H9 (cell line): ENCODE measurements at regions not wholly inside any gene's neighbourhood (a gene's known extent, or its start where the extent isn't known, plus 50 kb on each side); places are given as distances from the start of the nearest gene placed in this dataset.

Experiments
- DNase-seq: peaks from one replicate; pipeline ENCODE4 v3.0.0-alpha.2; 2017
- H2AFZ ChIP-seq: one replicate; pipeline ENCODE4 v1.6.1; 2013; ENCODE audit warnings: mild to moderate bottlenecking, low read length, control low read depth, moderate library complexity
- H2AK5ac ChIP-seq: 2 replicates; pipeline ENCODE4 v1.6.1; 2013; ENCODE audit warnings: low read length, control low read depth, mixed read lengths; ENCODE audit not compliant: insufficient read length
- H2BK120ac ChIP-seq: one replicate; pipeline ENCODE4 v1.6.1; 2013; ENCODE audit warnings: low read depth, mild to moderate bottlenecking, low read length, control low read depth, inconsistent platforms; ENCODE audit not compliant: poor library complexity, severe bottlenecking
- H2BK12ac ChIP-seq: 2 replicates; pipeline ENCODE4 v1.6.1; 2013; ENCODE audit warnings: low read length, control low read depth, mixed read lengths, low read depth; ENCODE audit not compliant: insufficient read length
- H2BK15ac ChIP-seq: 2 replicates; pipeline ENCODE4 v1.6.1; 2013; ENCODE audit warnings: low read depth, low read length, control low read depth
- H2BK20ac ChIP-seq: one replicate; pipeline ENCODE4 v1.6.1; 2013; ENCODE audit warnings: low read depth, mild to moderate bottlenecking, low read length, control low read depth, inconsistent platforms; ENCODE audit not compliant: poor library complexity, severe bottlenecking
- H2BK5ac ChIP-seq: 2 replicates; pipeline ENCODE4 v1.6.1; 2013; ENCODE audit warnings: low read length, control low read depth, mixed read lengths; ENCODE audit not compliant: insufficient read length
- H3K14ac ChIP-seq: 2 replicates; pipeline ENCODE4 v1.6.1; 2013; ENCODE audit warnings: low read length, control low read depth; ENCODE audit not compliant: insufficient read depth
- H3K18ac ChIP-seq: 2 replicates; pipeline ENCODE4 v1.6.1; 2013; ENCODE audit warnings: low read depth, mild to moderate bottlenecking, mixed read lengths, low read length, control low read depth; ENCODE audit not compliant: insufficient read length
- H3K23ac ChIP-seq: 2 replicates; pipeline ENCODE4 v1.6.1; 2013; ENCODE audit warnings: low read length, control low read depth, mixed read lengths, low read depth; ENCODE audit not compliant: insufficient read length
- H3K23me2 ChIP-seq: 2 replicates; pipeline ENCODE4 v1.6.1; 2013; ENCODE audit warnings: low read depth, mild to moderate bottlenecking, mixed read lengths, low read length, control low read depth; ENCODE audit not compliant: insufficient read length, poor library complexity, severe bottlenecking
- H3K27ac ChIP-seq: 2 replicates; pipeline ENCODE4 v1.5.1; 2013; ENCODE audit warnings: low read length, control low read depth, mixed read lengths, low read depth; ENCODE audit not compliant: insufficient read length
- H3K27me3 ChIP-seq: 2 replicates; pipeline ENCODE4 v1.6.1; 2013; ENCODE audit warnings: low read length, control low read depth, inconsistent platforms; ENCODE audit not compliant: insufficient read depth
- H3K4ac ChIP-seq: 2 replicates; pipeline ENCODE4 v1.6.1; 2013; ENCODE audit warnings: low read depth, mild to moderate bottlenecking, control low read depth, inconsistent platforms, low read length, moderate library complexity
- H3K4me1 ChIP-seq: 2 replicates; pipeline ENCODE4 v1.6.1; 2013; ENCODE audit warnings: low read length, control low read depth, inconsistent platforms; ENCODE audit not compliant: insufficient read depth
- H3K4me2 ChIP-seq: 2 replicates; pipeline ENCODE4 v1.6.1; 2013; ENCODE audit warnings: low read length, control low read depth, mixed read lengths; ENCODE audit not compliant: insufficient read length, insufficient read depth
- H3K56ac ChIP-seq: 2 replicates; pipeline ENCODE4 v1.6.1; 2013; ENCODE audit warnings: low read depth, mild to moderate bottlenecking, mixed read lengths, low read length, control low read depth; ENCODE audit not compliant: insufficient read length
- H3K79me1 ChIP-seq: 2 replicates; pipeline ENCODE4 v1.6.1; 2013; ENCODE audit warnings: low read depth, mild to moderate bottlenecking, moderate library complexity, low read length, control low read depth, inconsistent platforms; ENCODE audit not compliant: insufficient read depth, poor library complexity, severe bottlenecking
- H3K79me2 ChIP-seq: 2 replicates; pipeline ENCODE4 v1.6.1; 2013; ENCODE audit warnings: low read length, control low read depth, inconsistent platforms; ENCODE audit not compliant: insufficient read depth
- H3K9ac ChIP-seq: 2 replicates; pipeline ENCODE4 v1.6.1; 2013; ENCODE audit warnings: low read length, control low read depth, mixed read lengths; ENCODE audit not compliant: insufficient read length; ENCODE audit errors: extremely low read depth
- H3K9me3 ChIP-seq: one replicate; pipeline ENCODE4 v1.6.1; 2013; ENCODE audit warnings: low read depth, low read length, inconsistent platforms; ENCODE audit not compliant: control insufficient read depth
- H3T11ph ChIP-seq: one replicate; pipeline ENCODE4 v1.6.1; 2013; ENCODE audit warnings: mild to moderate bottlenecking, low read length, control low read depth, inconsistent platforms
- H4K20me1 ChIP-seq: one replicate; pipeline ENCODE4 v1.6.1; 2013; ENCODE audit not compliant: control insufficient read depth, insufficient read length, insufficient read depth
- H4K5ac ChIP-seq: 2 replicates; pipeline ENCODE4 v1.6.1; 2013; ENCODE audit warnings: low read depth, mild to moderate bottlenecking, mixed read lengths, low read length, control low read depth; ENCODE audit not compliant: insufficient read length
- H4K8ac ChIP-seq: replicated peaks from 2 replicates; pipeline ENCODE4 v1.6.1; 2013; ENCODE audit warnings: low read length, control low read depth, mixed read lengths, low read depth; ENCODE audit not compliant: insufficient read length
- H4K91ac ChIP-seq: 2 replicates; pipeline ENCODE4 v1.6.1; 2013; ENCODE audit warnings: low read depth, mild to moderate bottlenecking, moderate library complexity, mixed read lengths, low read length, control low read depth; ENCODE audit not compliant: insufficient read length
- H3K27ac Mint-ChIP-seq, 3 experiments: 2 replicates in 2 of 3; 3 replicates in 1 of 3; pipeline ENCODE4 v1.8.0; 2020 to 2021; ENCODE audit warnings: mixed read lengths in 3 of 3, mild to moderate bottlenecking in 1 of 3, moderate library complexity in 1 of 3
- H3K27me3 Mint-ChIP-seq: 2 replicates; pipeline ENCODE4 v1.8.0; 2021; ENCODE audit warnings: low read depth, mild to moderate bottlenecking, moderate library complexity, mixed read lengths
- H3K36me3 Mint-ChIP-seq, 3 experiments: 2 replicates in 2 of 3; 3 replicates in 1 of 3; pipeline ENCODE4 v1.8.0; 2020 to 2021; ENCODE audit warnings: low read depth in 3 of 3, mixed read lengths in 3 of 3; ENCODE audit not compliant: insufficient read depth in 1 of 3
- H3K4me1 Mint-ChIP-seq, 2 experiments: 2 replicates each; pipeline ENCODE4 v1.8.0; 2020; ENCODE audit warnings: mixed read lengths in 2 of 2
- H3K4me3 Mint-ChIP-seq, 2 experiments: 2 replicates in 1 of 2; 3 replicates in 1 of 2; pipeline ENCODE4 v1.8.0; 2020 to 2021; ENCODE audit warnings: mild to moderate bottlenecking in 2 of 2, mixed read lengths in 2 of 2, moderate library complexity in 1 of 2
- H3K9me3 Mint-ChIP-seq, 2 experiments: 2 replicates in 1 of 2; 3 replicates in 1 of 2; pipeline ENCODE4 v1.8.0; 2020; ENCODE audit warnings: mild to moderate bottlenecking in 2 of 2, mixed read lengths in 2 of 2, moderate library complexity in 1 of 2
- CTCF ChIP-seq: fragments of 200-600 bp; sonication (generic); conservative IDR thresholded peaks from 3 replicates; pipeline ENCODE4 v1.8.0; 2021; ENCODE audit warnings: antibody characterized with exemption, mild to moderate bottlenecking
- WGBS: extraction: QIAGEN DNeasy Blood & Tissue Kit; methylation state at CpG from one replicate; pipeline ENCODE4 v1.1.7; 2013; ENCODE audit warnings: missing lambda C conversion rate, low lambda C conversion rate, mixed read lengths; ENCODE audit not compliant: insufficient read length; ENCODE audit errors: extremely low coverage; 5-methylcytosine and 5-hydroxymethylcytosine counted together

GRCh38 chr2:193446967-193447366, 1252.2 kb upstream of the TMEFF2 start:
- Histone ChIP-seq H4K91ac (no peak overlapping the region), H3K56ac (no peak overlapping the region), H2BK15ac (no peak overlapping the region), H3K9ac (no peak overlapping the region), H2BK5ac (no peak overlapping the region), H3K14ac (no peak overlapping the region), H3K27ac (no peak overlapping the region), H2AFZ (no peak overlapping the region), H3K79me2 (no peaks in the 10 kb centered on the region), H3K4ac (no peak overlapping the region), H4K20me1 (no peaks in the 10 kb centered on the region), H3T11ph (no peak overlapping the region), H3K4me1 (no peaks in the 10 kb centered on the region), H2BK120ac (no peak overlapping the region), H3K79me1 (no peaks in the 10 kb centered on the region), H2BK12ac (no peak overlapping the region), H3K9me3 (no peaks in the 10 kb centered on the region), H3K4me2 (no peak overlapping the region), H2AK5ac (no peak overlapping the region), H4K5ac (no peak overlapping the region), H3K23ac (no peak overlapping the region), H3K23me2 (no peaks in the 10 kb centered on the region), H3K27me3 (no peaks in the 10 kb centered on the region), H3K18ac (no peak overlapping the region), H2BK20ac (no peak overlapping the region), H4K8ac (no peak overlapping the region)
- no peaks in the 10 kb centered on the region for H3K36me3 Mint-ChIP-seq
- H3K4me3 Mint-ChIP-seq, result no peak overlapping the region
- no peak overlapping the region for H3K27ac Mint-ChIP-seq
- peaks cover 2% of the 10 kb centered on the region; the same call in 1 of the 2 replicates for H3K27me3 Mint-ChIP-seq
- no peaks in the 10 kb centered on the region for H3K4me1 Mint-ChIP-seq
- no peak for TF ChIP-seq CTCF
- H3K9me3 Mint-ChIP-seq, result peaks cover 0 to 2% of the 10 kb centered on the region in 2 experiments; a peak in 1 of 5 replicates
- DNase-seq, result no peak
- WGBS, result no CpG with 5 or more reads among the region's 2 CpGs
